ENCODE measurements at regions not wholly inside any gene's neighbourhood (a gene's known extent, or its start where the extent isn't known, plus 50 kb on each side); places are given as distances from the start of the nearest gene placed in this dataset.

GRCh38 chr5:73267766-73268435 lies 94.9 kb downstream of the TMEM174 start:
- ChIA-PET CTCF (interaction anchor here (0.9 to 2.0 kb wide), 3 partner anchors 9 to 38 kb away, joined by 3 to 4 read pairs (median 3); no protein-coding TSS in a partner anchor), POLR2A (no interaction called here)
- TF ChIP-seq CTCF (IDR thresholded peaks at IDR 0.05; ENCODE audit: control extremely low read depth, extremely low read depth, low read depth, missing control alignments), result no peak
- DNase-seq (ENCODE audit: extremely low spot score), result no peak

DNA sequence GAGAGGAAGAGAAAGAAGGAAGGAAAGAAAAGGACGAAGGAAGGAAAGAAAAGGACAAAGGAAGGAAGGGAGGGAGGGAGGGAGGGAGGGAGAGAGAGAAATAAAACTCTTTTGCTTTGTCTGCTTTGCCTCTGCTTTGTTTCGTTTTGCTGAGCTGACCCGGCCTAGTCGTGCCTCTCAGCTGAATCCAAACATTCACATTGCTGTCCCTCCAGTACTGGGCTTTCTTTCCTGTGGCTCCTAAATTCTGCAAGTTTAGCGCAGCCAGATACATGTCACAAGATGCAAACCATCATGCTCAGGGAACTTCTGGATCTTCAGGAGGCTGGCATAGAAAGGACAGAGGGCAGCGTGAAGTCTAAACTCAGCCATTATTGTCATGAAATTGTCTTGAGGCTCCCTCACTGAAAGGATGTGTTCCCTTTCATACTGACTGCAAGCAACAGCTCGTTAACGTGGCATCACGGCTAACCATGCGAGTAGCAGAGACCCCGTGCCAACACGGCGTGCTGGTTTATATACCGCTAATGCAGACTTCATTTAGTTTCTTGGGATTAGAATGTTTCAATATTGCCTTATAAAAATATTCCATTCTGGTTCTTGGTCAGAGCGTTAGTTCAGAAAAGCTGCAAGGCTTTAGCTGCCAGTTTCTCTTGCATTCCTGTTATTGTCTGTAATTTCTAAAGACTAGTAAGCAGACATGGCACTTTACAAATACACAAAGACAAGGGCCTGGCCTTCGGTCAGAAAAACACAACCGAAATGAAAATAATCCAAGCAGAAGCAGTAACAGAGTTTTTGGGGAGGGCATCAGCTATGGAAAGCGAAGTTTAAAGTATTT lies 94.2 kb downstream of the TMEM174 start:
- CTCF ChIA-PET, result interaction anchor here (0.9 to 1.2 kb wide), 2 partner anchors 14 to 38 kb away, joined by 3 read pairs; no protein-coding TSS in a partner anchor
- no peak for DNase-seq (ENCODE audit: extremely low spot score)
- no peak for TF ChIP-seq CTCF (IDR thresholded peaks at IDR 0.05; ENCODE audit: control extremely low read depth, extremely low read depth, low read depth, missing control alignments)
- POLR2A ChIA-PET, result no interaction called here

DNA sequence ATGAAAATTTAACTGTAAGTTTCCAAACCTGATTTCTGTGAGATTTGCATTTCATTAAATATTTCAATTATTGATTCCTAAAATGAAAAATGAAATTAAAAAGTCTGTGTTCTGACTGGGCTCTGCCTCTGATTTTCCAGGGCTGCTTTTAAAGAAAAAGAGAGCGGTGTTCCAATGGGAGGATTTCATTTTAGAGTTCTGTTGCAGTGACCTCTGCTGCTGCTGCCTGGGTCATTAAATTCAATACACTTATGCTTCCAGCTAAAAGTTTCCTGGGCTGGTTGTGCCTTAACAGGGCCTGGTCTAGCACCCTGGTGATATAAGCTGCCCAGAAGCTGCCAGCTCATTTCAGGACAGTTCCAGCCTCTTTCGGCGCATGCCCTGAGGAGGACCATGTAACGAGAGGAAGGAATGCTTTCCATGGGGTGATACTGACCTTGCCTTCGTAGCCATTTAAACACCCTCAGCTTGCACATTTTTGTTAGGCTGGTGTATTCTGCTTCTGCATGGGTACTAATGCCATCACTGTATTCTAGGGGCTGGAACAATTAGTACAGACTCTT lies 93.3 kb downstream of the TMEM174 start:
- CTCF ChIA-PET, result no interaction called here
- TF ChIP-seq CTCF (IDR thresholded peaks at IDR 0.05; ENCODE audit: control extremely low read depth, extremely low read depth, low read depth, missing control alignments), result no peak

GRCh38 chr5:73265641-73266040 lies 92.6 kb downstream of the TMEM174 start:
- TF ChIP-seq CTCF (IDR thresholded peaks at IDR 0.05; ENCODE audit: control extremely low read depth, extremely low read depth, low read depth, missing control alignments), result no peak
- DNase-seq (ENCODE audit: extremely low spot score), result no peak
- POLR2A ChIA-PET, result no interaction called here
- CTCF ChIA-PET, result no interaction called here

More for the DNA sequence above, 93.3 kb downstream of the TMEM174 start:
- POLR2A ChIA-PET, result no interaction called here
- no peak for DNase-seq (ENCODE audit: extremely low spot score)

DNA sequence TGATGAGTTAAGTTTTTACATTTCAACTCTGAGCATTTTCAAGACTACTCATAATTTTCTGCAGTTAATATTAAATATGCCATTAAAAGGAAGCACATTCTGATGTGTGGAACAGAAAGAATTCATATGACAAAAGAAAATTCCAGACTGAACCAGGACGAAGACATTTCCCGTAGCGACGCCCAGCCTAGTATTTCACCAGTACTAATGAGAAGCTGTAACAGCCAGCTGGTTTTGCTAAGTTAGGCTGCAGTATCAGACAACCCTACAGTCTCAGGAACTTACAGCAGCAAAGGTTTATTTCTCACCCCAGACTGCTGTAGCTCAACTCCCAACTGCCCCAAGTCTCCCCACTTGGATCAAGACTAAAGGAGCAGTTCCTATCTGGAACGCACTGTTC lies 91.6 kb downstream of the TMEM174 start:
- no peak for DNase-seq (ENCODE audit: extremely low spot score)
- no peak for TF ChIP-seq CTCF (IDR thresholded peaks at IDR 0.05; ENCODE audit: control extremely low read depth, extremely low read depth, low read depth, missing control alignments)
- ChIA-PET CTCF (no interaction called here), POLR2A (no interaction called here)

DNA sequence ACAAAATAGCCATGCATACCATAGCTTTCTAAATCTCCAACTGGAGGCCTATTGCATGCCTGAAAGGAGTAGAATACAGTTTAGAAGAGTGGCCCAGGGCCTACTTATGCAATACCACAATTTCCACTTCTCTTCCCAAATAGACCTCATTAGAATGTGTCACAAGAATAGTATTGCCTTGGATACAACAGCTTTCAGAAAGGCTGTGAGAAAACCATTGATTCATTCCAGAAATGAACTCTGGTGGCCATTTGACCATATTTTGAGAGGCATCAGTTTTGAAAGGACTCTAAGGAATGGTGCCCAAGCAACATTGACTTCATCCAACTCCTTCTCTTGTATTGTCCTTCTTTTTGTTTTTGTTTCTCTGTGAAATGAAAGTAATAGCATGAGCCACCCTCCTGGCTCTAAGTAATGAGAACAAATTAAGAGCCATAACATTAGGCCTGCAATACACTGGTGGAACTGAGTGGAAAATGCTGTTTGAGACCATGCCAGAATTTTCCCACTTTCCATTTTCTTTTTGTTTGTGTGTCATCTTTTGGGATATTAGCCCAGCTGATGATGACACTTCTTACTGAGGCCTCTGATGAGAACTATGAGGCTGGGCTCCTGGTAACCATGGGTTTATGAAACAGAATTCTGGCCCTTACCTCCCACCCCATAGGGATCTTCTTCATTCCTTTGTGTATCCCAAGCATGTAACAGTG lies 90.2 kb downstream of the TMEM174 start:
- ChIA-PET CTCF (no interaction called here), POLR2A (no interaction called here)
- TF ChIP-seq CTCF (IDR thresholded peaks at IDR 0.05; ENCODE audit: control extremely low read depth, extremely low read depth, low read depth, missing control alignments), result no peak
- no peak for DNase-seq (ENCODE audit: extremely low spot score)
